GM23338 (cell line): ENCODE measurements at regions not wholly inside any gene's neighbourhood (a gene's known extent, or its start where the extent isn't known, plus 50 kb on each side); places are given as distances from the start of the nearest gene placed in this dataset.

ENCODE experiments used
- ATAC-seq: fragments of 200-7000 bp; cut with Tn5 transposase; 3 replicates; pipeline ENCODE4 v1.9.1; 2020
- DNase-seq: peaks from one replicate; pipeline ENCODE4 v3.0.0-alpha.2; 2015; ENCODE audit warnings: low spot score
- H2AFZ ChIP-seq: fragments of 200-600 bp; sonication (generic); 2 replicates; pipeline ENCODE4 v1.8.0; 2016; ENCODE audit warnings: antibody characterized with exemption, mild to moderate bottlenecking, moderate library complexity
- H3F3A ChIP-seq: fragments of 200-600 bp; sonication (generic); replicated peaks from 2 replicates; pipeline ENCODE4 v1.8.0; 2017; ENCODE audit warnings: antibody characterized with exemption, mixed run types, low read depth
- H3K27ac ChIP-seq: fragments of 200-600 bp; sonication (generic); 2 replicates; pipeline ENCODE4 v1.6.1; 2016; ENCODE audit warnings: low read depth
- H3K27me3 ChIP-seq: fragments of 200-600 bp; sonication (generic); 2 replicates; pipeline ENCODE4 v1.8.0; 2016; ENCODE audit warnings: mild to moderate bottlenecking, mixed run types, moderate library complexity; ENCODE audit not compliant: insufficient read depth
- H3K36me3 ChIP-seq: fragments of 200-600 bp; sonication (generic); 2 replicates; pipeline ENCODE4 v1.8.0; 2016; ENCODE audit warnings: mild to moderate bottlenecking; ENCODE audit not compliant: insufficient read depth
- H3K4me1 ChIP-seq: fragments of 200-600 bp; sonication (generic); 2 replicates; pipeline ENCODE4 v1.8.0; 2016; ENCODE audit warnings: mild to moderate bottlenecking, moderate library complexity; ENCODE audit not compliant: insufficient read depth
- H3K4me2 ChIP-seq: fragments of 200-600 bp; sonication (generic); 2 replicates; pipeline ENCODE4 v1.7.1; 2017; ENCODE audit warnings: mixed run types
- H3K4me3 ChIP-seq: fragments of 200-600 bp; sonication (generic); 2 replicates; pipeline ENCODE4 v1.6.1; 2016; ENCODE audit warnings: mixed run types
- H3K79me2 ChIP-seq: fragments of 200-600 bp; sonication (generic); replicated peaks from 2 replicates; pipeline ENCODE4 v1.8.0; 2017; ENCODE audit warnings: mild to moderate bottlenecking; ENCODE audit not compliant: insufficient read depth
- H3K9me2 ChIP-seq: fragments of 200-600 bp; sonication (generic); 2 replicates; pipeline ENCODE4 v1.8.0; 2017; ENCODE audit not compliant: insufficient read depth
- H4K20me1 ChIP-seq: fragments of 200-600 bp; sonication (generic); replicated peaks from 2 replicates; pipeline ENCODE4 v1.8.0; 2017; ENCODE audit warnings: mild to moderate bottlenecking; ENCODE audit not compliant: insufficient read depth
- H3K27ac Mint-ChIP-seq: 2 replicates; pipeline ENCODE4 v1.8.0; 2020; ENCODE audit warnings: inconsistent platforms, mild to moderate bottlenecking, moderate library complexity, mixed read lengths
- H3K27me3 Mint-ChIP-seq: 3 replicates; pipeline ENCODE4 v1.8.0; 2022; ENCODE audit warnings: low read depth, mild to moderate bottlenecking, moderate library complexity, mixed read lengths, inconsistent platforms; ENCODE audit not compliant: insufficient read depth, poor library complexity
- H3K36me3 Mint-ChIP-seq: 3 replicates; pipeline ENCODE4 v1.8.0; 2021; ENCODE audit warnings: low read depth, mild to moderate bottlenecking, inconsistent platforms, moderate library complexity, mixed read lengths
- H3K4me1 Mint-ChIP-seq: 3 replicates; pipeline ENCODE4 v1.8.0; 2020; ENCODE audit warnings: mild to moderate bottlenecking, inconsistent platforms, mixed read lengths
- H3K4me3 Mint-ChIP-seq: 3 replicates; pipeline ENCODE4 v1.8.0; 2021; ENCODE audit warnings: moderate library complexity, mild to moderate bottlenecking, inconsistent platforms, mixed read lengths
- H3K9me3 Mint-ChIP-seq: 3 replicates; pipeline ENCODE4 v1.8.0; 2020; ENCODE audit warnings: moderate library complexity, mild to moderate bottlenecking, inconsistent platforms, mixed read lengths
- CTCF ChIP-seq, 2 experiments: fragments of 200-600 bp in 1 of 2; sonication (generic) in 1 of 2; conservative IDR thresholded peaks; 2 replicates each; pipeline versions ENCODE4 v1.5.1 to v1.6.1; 2016 to 2017; ENCODE audit warnings: antibody characterized with exemption in 2 of 2, low read depth in 2 of 2, mild to moderate bottlenecking in 2 of 2, moderate library complexity in 1 of 2
- EZH2phosphoT487 ChIP-seq: fragments of 200-600 bp; sonication (generic); IDR thresholded peaks from one replicate; pipeline ENCODE4 v1.8.1; 2018; ENCODE audit warnings: antibody characterized with exemption; ENCODE audit not compliant: unreplicated experiment
- NANOG ChIP-seq: IDR thresholded peaks from 2 replicates; pipeline ENCODE4 v1.6.1; 2016; ENCODE audit warnings: antibody characterized with exemption, borderline replicate concordance
- POLR2AphosphoS5 ChIP-seq: IDR thresholded peaks from 2 replicates; pipeline ENCODE4 v1.6.1; 2016; ENCODE audit warnings: antibody characterized with exemption, low read depth
- REST ChIP-seq: IDR thresholded peaks from one replicate; pipeline ENCODE4 v1.6.1; 2018; ENCODE audit warnings: antibody characterized with exemption; ENCODE audit not compliant: unreplicated experiment
- ZNF114 ChIP-seq: fragments of 250-450 bp; sonication (Bioruptor Pico); IDR thresholded peaks from 2 replicates; pipeline ENCODE4 v1.5.0; 2020; ENCODE audit warnings: mild to moderate bottlenecking, moderate library complexity
- ZNF331 ChIP-seq: fragments of 250-450 bp; sonication (Bioruptor Pico); IDR thresholded peaks from 2 replicates; pipeline ENCODE4 v1.5.0; 2020; ENCODE audit warnings: low read depth, mild to moderate bottlenecking, moderate library complexity
- ZNF462 ChIP-seq: fragments of 250-450 bp; sonication (Bioruptor Pico); IDR thresholded peaks from 2 replicates; pipeline ENCODE4 v1.5.0; 2020; ENCODE audit warnings: mild to moderate bottlenecking, moderate library complexity

GRCh38 chr16:86033016-86033474, 134.1 kb downstream of the IRF8 start:
- Histone ChIP-seq H3F3A (no peaks in the 10 kb centered on the region), H3K36me3 (no peaks in the 10 kb centered on the region), H3K4me2 (no peak overlapping the region), H3K79me2 (no peaks in the 10 kb centered on the region), H3K9me2 (no peaks in the 10 kb centered on the region), H4K20me1 (no peaks in the 10 kb centered on the region), H3K4me1 (peaks cover 8% of the 10 kb centered on the region), H3K27ac (no peak overlapping the region), H2AFZ (peak overlapping the region; percentile 80), H3K4me3 (no peak overlapping the region), H3K27me3 (no peaks in the 10 kb centered on the region)
- Mint-ChIP-seq H3K36me3 (no peaks in the 10 kb centered on the region), H3K9me3 (0 out of 3 replicates have a peak, but pooled peaks cover 6% of the 10 kb centered on the region), H3K4me3 (no peak overlapping the region; the same call in 2 of the 3 replicates), H3K27me3 (peaks cover 13% of the 10 kb centered on the region), H3K27ac (no peak overlapping the region), H3K4me1 (peaks cover 16% of the 10 kb centered on the region)
- ATAC-seq (peak; percentile 59), DNase-seq (peak; percentile 33)
- TF ChIP-seq REST: no peak
- 0 out of 4 replicates have a peak, but pooled peaks of 1 of the 2 experiments have one; percentile 4 for TF ChIP-seq CTCF (conservative IDR thresholded peaks at IDR 0.05; ENCODE audit: low read depth in 2 of 2)

- H3K79me2 ChIP-seq: no peaks in the 10 kb centered on the region
- H3K36me3 ChIP-seq: no peaks in the 10 kb centered on the region
- ATAC-seq: no peak
- no peaks in the 10 kb centered on the region for H3K36me3 Mint-ChIP-seq
- H3K9me2 ChIP-seq: no peaks in the 10 kb centered on the region
- no peak overlapping the region for H3K27ac Mint-ChIP-seq
- H2AFZ ChIP-seq: no peak overlapping the region
- H4K20me1 ChIP-seq: no peaks in the 10 kb centered on the region
- no peak overlapping the region for H3K4me2 ChIP-seq
- peaks cover 13% of the 10 kb centered on the region for H3K27me3 Mint-ChIP-seq
- no peak overlapping the region for H3K4me3 ChIP-seq
- H3F3A ChIP-seq: no peaks in the 10 kb centered on the region
- H3K27me3 ChIP-seq: no peaks in the 10 kb centered on the region
- no peak overlapping the region for H3K27ac ChIP-seq
- 0 out of 3 replicates have a peak, but pooled peaks cover 6% of the 10 kb centered on the region for H3K9me3 Mint-ChIP-seq
- peaks cover 16% of the 10 kb centered on the region for H3K4me1 Mint-ChIP-seq
- H3K4me1 ChIP-seq: peaks cover 8% of the 10 kb centered on the region
- DNase-seq: no peak
- H3K4me3 Mint-ChIP-seq: no peak overlapping the region
- TF ChIP-seq POLR2AphosphoS5 (no peak), NANOG (no peak), CTCF (conservative IDR thresholded peaks at IDR 0.05; ENCODE audit: low read depth in 2 of 2) (no peak), ZNF331 (CRISPR knock-in tag) (no peak), ZNF462 (no peak), EZH2phosphoT487 (no peak), ZNF114 (CRISPR knock-in tag) (no peak)
These were observed 135.0 kb downstream of the IRF8 start for GRCh38 chr16:86033971-86034370.
